PFSK-1 (cell line): ENCODE measurements at regions not wholly inside any gene's neighbourhood (a gene's known extent, or its start where the extent isn't known, plus 50 kb on each side); places are given as distances from the start of the nearest gene placed in this dataset.

ENCODE experiments used
- FOXP2 ChIP-seq: optimal IDR thresholded peaks from 2 replicates; pipeline ENCODE3; 2011; ENCODE audit warnings: borderline replicate concordance, control low read depth, inconsistent platforms; ENCODE audit not compliant: insufficient read depth; ENCODE audit errors: extremely low read length, extremely low read depth
- POLR2AphosphoS5 ChIP-seq: IDR thresholded peaks from 2 replicates; pipeline ENCODE4 v1.6.1; 2012; ENCODE audit warnings: low read depth, mild to moderate bottlenecking, control low read depth, low read length, moderate library complexity
- REST ChIP-seq, 2 experiments: IDR thresholded peaks; 2 replicates each; pipeline versions ENCODE4 v1.6.1 to v1.8.0; 2011 to 2012; ENCODE audit warnings: low read depth in 2 of 2, low read length in 2 of 2, control low read depth in 1 of 2, inconsistent platforms in 1 of 2, mild to moderate bottlenecking in 1 of 2, moderate library complexity in 1 of 2; ENCODE audit not compliant: insufficient read depth in 1 of 2
- SIN3A ChIP-seq: IDR thresholded peaks from 2 replicates; pipeline ENCODE4 v1.6.1; 2012; ENCODE audit warnings: mild to moderate bottlenecking, low read length, moderate library complexity, borderline replicate concordance; ENCODE audit not compliant: insufficient read depth
- TAF1 ChIP-seq: IDR thresholded peaks from 2 replicates; pipeline ENCODE4 v1.6.1; 2012; ENCODE audit warnings: low read length, control low read depth, borderline replicate concordance; ENCODE audit not compliant: insufficient read depth

GRCh38 chr3:88988906-88989305 lies 118.5 kb upstream of the EPHA3 start:
- TF ChIP-seq POLR2AphosphoS5: no peak
- no peak for TF ChIP-seq REST (IDR thresholded peaks at IDR 0.05; ENCODE audit: insufficient read depth in 1 of 2, low read depth in 2 of 2, low read length in 2 of 2)
- TF ChIP-seq TAF1: no peak
- TF ChIP-seq SIN3A: no peak
- TF ChIP-seq FOXP2: no peak
